GM21528 (cell line): ENCODE measurements at regions not wholly inside any gene's neighbourhood (a gene's known extent, or its start where the extent isn't known, plus 50 kb on each side); places are given as distances from the start of the nearest gene placed in this dataset.

Source experiments
- ATAC-seq: cut with Tn5 transposase; IDR thresholded peaks from one replicate; pipeline ENCODE4 v1.9.1; 2021; ENCODE audit warnings: mild to moderate bottlenecking, moderate library complexity; ENCODE audit not compliant: unreplicated experiment, low FRiP score

DNA sequence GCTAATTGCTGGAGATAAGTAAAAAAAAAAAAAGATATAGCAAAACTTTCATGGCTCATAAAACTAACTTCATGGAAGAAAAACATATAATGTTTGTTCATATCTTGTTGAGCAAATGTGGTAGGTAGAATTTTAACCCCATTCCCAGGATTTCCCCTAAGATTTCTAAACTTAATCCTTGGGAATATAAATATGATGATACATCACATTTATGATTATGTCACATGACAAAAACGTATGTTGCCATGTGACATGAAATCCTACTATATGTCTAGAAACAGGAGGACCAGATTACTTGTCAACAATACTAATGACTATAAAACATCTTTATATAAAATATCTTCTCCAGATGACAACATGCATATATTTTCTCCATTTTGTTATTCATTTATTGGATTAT is 679.0 kb upstream of the LRRC4C start:
- no peak for ATAC-seq

DNA sequence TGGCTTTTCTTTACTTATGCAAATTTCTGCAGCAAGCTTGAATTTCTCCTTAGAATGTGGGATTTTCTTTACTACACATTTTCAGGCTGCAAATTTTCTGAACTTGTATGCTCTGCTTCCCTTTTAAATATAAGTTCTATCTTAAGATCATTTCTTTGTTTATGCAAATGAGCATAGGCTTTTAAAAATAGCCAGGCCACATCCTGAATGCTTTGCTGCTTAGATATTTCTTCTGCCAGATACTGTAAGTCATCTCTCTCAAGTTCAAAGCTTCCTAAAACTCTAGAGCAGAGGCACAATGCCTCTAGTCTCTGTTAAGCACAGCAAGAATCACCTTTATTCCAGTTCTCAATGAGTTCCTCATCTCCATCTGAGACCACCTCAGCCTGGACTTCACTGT is 685.9 kb upstream of the LRRC4C start:
- ATAC-seq: no peak

DNA sequence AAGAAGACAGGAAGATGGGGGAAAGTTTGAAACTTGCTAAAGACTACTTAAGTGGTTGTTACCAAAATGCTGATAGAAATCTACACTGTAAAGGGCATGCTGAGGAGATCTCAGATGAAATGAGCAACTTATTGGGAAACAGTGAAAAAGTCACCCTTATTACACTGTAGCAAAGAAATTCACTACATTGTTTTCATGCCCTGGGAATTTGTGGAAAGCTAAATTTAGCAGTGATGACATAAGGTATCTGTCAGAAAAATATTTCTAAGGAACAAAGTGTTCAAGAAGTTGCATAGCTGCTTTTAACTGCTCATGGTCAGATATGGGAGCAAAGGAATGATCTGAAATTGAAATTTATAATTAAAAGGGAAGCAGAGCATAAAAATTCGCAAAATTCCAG is 702.4 kb upstream of the LRRC4C start:
- no peak for ATAC-seq

DNA sequence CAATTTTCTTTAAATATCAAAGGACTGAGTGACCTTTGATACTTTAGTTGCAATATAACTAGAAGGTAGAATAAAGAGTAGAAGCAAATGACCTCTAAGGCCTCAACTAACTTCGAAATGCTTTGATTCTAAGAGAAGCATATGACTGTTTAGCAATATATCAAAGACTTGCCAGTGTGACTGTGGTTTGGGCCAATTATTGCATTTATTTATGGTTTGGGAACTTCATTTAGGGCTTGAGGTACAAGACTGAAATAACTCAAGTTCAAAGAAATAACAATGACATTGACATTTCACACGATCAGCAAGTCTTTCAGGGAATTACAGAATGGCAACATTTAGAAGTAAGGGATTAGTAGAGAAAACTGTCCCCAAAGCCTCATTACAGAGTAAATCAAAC is 709.7 kb upstream of the LRRC4C start:
- ATAC-seq: no peak

DNA sequence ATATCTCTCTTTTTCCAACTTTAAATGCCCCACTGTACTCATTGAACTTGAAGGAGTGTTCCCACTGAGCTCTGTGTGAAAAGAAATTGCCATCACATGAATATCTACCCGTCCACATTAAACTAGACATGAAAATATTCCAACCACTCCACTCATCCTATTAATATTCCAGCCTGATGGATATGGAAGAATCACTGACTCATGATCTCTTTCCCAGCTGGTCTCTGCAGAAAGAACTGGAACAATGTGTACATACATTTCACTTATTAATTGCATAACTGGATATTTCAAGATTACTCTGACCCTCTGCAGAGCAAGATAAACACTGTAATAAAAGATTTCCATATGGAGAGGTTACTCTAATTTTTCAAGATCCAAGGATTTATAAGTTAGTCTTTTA is 711.1 kb upstream of the LRRC4C start:
- no peak for ATAC-seq

DNA sequence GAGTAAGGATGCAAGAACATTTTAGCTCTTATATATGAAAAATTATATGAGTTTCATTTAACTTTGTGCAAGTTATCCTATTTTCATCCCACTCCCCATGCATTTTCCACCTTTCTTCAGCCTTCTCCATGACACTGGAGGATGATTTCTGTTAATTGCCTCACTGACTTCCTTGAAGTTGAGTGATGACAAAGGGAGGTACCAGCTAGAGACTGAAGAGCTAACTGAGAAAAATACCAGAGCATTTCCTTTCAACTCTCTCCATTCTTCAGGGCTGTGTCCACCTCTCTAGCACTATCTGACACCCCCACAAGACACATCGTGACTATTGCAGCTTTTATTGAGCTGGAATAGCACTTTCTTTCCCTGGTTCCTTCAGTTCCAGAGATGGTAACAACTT is 711.6 kb upstream of the LRRC4C start:
- no peak for ATAC-seq

DNA sequence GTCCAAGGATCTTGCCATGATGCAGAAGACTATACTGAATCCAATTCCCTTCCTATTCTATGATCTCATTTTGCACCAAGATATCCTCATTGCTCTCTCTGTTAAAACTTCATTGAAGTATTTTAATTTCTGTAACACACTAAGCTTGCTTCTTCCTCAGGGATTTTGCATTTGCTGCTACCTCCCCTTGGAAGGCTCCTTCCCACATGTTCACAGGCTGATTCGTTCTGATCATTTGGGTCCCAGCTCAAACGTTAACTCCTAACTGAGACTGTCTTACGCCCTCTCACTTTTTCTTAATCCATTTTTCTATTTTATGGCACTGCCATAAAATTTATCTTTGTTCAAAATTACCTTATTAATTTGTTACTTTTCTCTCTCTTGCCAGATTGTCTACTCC is 713.0 kb upstream of the LRRC4C start:
- no peak for ATAC-seq

DNA sequence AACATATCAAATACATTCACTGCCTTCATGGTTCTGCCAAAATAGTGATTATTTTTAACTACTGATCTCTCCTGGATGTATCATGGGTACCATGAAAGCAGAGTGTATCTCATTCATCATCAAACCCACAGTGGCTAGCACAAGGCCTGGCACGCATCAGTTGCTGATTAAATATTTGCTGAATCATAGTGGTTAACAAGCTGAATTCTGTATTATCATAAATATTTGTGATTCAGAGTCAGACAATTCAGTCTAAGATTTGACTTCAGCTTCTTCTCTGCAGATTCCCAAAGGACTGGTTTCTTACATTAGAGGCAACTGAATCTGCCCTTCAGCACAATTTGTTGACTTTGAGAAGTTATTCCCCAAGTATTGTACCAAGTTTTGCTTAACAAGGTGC is 715.8 kb upstream of the LRRC4C start:
- ATAC-seq: no peak

DNA sequence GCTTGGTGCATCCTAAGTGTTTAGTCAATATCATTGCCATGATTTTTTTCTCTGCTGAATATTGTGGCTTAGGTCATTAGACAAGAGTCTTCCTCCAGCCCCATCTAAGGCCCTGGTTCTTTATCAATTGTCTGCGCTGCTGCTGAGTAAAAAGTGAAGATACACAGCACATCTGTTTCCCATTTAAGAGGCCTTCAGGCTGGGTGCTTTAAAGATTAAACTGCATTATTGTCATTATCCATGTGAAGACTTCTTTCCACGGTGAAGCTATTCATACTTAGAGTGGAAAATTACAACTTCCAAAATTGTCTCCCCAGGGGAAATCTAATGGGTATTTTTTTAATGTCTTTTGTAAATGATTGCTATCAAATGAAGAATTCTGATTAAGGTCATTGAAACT is 719.8 kb upstream of the LRRC4C start:
- no peak for ATAC-seq

DNA sequence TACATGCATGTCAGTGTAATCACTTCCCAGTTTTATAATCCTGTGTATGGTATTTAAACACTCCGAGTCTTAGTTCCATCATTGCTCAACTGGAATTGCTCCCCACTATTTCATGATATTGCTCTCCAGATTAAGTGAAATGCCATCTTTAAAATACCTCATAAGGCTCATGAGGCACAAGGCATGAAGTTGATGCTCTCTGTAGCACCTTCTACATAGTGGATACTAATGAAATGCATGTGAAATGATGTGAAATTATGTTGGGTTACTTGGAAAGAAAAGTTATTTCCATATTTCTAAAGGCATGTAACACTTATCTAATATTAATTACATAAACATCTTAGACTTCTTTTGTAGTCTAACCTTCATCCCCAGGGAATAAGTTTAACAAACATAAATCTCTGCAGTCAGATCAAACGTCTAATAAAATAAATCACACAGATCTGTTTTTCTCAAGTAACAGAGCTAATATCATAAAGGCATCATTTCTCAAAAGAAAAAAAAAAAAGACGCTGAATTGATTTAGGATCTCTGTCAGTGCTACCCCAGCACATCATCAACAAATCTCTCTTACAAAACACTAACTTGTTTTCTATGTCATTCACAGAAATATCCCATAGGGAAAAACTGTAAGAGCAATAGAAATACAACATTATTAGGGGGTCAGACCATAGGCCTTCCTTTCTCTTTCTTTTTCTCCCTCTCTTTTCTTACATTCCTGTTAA is 736.0 kb upstream of the LRRC4C start:
- no peak for ATAC-seq

DNA sequence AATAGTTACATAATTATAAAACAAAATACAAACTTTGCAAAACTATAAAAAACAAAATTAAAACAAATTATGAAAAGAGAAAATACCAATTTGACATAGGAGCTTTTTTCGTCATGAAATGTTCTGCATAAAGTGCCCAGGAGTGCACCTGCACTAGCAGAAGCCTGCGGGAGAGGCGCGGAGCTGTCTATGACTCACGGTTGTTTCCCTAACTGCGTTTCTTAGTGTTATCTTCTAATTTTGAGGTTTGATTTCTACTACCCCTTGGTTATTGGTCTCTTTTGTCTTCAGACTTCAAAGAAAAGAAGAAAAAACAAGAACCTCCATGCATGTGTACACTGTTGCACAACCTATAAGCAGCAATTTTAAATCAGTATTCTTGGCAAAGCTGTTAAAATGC is 740.9 kb upstream of the LRRC4C start:
- no peak for ATAC-seq

DNA sequence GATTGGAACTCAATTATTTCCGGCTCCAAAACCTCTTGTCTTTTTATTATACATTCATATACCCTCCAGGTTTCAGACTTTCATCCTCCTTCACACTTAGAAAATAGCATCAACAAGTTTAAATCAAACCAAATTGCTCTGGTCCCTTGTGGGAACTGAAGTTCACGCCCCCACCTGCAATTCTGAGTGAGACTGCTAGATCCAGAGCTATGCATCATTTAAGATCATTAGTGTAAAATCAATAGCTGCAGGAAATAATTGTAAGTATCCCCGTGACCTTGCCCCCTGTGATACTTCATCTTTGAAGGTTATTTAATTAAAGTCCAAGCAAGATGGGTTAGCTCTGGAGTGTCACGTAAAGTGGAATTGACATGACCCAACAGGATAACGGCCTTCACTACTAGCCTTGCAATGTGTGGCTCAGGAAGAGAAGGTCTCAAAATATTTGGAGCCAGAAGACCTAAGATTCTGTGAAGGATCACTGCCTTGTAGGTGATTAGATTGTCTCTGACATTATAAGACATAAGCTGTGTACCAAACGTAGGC is 742.2 kb upstream of the LRRC4C start:
- ATAC-seq: no peak

DNA sequence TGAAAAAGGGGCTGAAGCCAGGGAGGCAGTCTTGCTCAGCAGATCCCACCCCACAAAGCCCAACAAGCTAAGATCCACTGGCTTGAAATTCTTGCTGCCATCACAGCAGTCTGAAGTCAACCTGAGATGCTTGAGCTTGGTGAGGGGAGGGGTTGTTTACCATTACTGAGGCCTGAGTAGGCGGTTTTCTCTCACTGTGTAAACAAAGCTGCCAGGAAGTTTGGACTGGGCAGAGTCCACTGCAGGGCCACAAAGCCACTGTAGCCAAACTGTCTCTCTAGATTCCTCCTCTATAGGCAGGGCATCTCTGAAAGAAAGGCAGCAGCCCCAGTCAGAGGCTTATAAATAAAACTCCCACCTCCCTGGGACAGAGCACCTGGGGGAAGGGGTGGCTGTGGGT is 746.1 kb upstream of the LRRC4C start:
- ATAC-seq: no peak

DNA sequence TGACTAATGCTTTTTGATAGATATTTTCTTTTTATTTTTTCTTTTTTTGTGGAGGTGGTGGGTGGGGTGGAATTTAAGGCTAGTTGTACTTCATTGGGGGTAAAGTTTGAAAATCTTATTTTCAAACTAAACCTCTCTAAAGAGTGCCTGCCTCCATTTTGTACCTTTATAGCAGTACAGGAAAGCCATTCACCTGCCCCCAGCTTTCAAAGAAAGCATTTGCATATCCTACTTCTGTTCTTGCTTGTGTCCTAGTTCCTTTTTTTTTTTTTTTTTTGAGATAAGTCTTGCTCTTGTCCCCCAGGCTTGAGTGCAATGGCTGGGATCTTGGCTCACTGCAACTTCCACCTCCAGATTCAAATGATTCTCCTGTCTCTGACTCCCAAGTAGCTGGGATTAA is 766.2 kb upstream of the LRRC4C start:
- no peak for ATAC-seq

DNA sequence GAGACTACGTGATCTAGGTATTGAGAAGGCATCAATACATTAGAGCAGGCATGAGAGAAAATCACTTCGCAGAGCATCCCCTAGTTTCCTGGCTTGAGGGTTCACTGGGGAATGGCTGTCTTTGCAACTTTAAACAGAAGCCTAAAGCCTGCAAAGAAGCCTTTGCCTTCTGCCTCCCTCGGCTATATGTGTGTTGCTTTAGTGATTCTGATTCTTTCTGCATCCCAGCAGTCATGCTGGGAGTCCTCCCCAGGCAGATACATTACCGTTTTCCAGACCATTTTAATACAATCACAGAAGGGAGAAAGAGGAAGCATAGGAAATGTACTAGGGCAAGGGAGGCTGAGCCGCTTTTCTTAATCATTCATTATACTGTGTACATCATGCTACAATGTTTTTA is 773.2 kb upstream of the LRRC4C start:
- ATAC-seq: no peak

DNA sequence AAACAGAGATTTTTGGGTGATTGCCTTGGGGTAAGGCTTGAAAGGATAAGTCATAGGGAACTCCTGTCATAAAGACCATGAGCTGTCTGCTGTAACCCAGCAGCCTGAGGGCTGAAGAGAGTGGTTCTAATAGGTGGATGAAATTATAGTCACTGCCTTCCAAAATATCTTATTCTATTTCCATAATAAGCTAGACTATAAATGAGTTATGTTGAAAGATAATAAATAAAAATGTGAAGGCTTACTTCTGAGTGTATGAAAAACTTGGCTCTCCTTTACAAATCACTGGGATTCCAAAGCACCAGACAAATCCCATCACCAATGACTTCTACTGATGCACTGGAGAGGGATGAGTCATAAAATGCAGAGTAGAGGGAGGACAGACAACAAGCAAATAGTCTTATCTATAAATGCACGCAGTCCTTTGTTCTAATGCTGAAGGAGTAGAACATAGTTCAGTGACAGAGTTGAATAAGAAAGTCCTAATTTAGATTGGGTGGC is 775.0 kb upstream of the LRRC4C start:
- no peak for ATAC-seq

DNA sequence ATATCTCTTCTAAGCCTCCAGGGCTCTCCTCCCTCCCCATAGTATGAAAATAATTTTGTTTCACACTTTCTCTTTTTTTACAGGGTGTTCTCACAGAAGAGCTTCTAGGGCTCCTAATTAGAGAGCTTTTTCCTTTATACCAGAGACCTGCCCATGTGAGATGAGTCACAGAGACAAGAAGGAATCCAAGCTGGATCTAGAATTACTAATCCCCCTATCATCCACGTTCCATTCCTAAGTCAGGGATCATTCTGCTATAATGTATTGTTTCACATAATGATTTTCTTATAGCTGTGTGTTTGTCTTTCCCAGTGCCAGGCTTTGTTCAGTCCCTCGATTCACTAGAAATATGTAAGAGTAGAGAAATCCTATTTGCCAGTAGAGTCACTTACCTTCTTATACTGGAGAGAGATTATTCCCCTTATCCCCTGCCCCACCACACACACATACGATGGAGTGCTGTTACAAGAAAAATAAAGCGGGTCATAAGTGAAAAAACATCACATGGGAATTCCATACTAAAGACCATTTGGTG is 778.3 kb upstream of the LRRC4C start:
- no peak for ATAC-seq

DNA sequence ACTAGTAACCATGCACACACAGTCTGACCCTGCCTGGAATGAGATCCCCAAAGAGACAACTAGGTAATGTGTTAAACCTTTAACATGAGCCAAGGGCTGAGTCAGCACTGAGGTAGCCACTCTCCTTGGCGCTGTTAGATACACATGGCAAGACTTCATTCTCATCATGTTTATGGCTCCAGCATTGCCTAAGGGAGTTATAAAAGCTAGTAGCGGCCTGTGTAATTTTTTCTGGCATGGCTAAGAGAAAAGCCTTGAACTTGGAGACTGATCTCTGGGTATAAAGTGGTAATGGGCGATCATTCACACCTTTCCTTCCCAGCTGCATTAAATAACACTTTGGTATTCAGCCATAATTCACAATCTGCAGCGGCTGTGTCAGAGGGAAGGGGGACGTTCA is 779.7 kb upstream of the LRRC4C start:
- ATAC-seq: no peak

DNA sequence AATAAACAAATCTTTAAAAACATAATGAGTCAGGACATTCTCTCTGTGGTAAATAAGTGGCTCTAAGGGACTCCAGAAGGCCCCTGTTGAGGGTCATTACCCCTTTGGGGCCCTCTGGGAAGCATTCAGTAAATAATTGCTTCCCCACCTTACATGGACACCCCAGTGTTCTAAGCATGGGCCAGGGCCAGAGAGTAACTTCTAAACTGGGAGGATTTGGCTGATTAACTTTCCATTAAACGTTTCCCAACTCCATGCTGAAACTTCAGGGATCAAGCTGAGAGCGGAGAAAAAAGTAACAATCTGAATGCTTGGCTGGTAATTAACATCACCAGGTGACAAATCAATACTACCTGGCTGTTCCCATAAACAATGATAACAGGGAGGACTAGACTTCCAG is 783.9 kb upstream of the LRRC4C start:
- ATAC-seq: no peak

DNA sequence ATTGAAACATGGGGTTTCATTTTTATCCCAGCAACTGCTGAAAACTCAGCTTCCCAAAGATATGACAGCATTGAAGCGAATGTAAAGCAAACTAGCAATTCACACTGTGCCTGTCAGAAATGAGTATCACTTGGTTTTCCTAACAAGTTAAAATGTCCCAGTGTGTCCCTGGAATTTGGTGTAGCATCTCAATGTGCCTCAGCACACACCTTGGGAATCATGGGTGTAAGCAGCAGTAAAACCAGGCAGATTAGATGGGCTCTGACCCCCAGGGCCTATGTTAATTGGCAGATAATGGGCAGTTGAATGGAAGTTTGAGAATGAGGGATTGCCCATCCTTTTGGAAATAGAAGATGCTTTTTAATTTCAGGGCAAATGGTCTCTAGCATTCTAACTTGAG is 784.9 kb upstream of the LRRC4C start:
- no peak for ATAC-seq

DNA sequence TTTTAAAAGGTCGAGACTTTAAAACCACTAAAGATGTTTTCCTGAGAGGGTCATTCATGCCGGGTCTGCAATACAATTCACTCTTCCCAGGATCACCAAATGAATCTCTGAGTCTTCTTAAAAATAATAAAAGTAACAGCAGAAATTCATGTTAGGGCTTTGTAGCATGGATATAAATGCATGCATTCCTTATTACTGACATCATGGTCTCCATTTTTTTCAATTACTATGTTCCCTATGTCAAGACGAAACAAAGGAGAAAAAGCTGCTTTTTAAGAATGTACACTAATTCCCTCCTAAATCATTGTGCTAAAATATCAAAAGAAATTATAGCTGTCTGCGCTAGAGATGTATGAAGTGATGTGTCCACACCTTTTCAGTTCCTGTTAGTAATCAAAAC is 789.9 kb upstream of the LRRC4C start:
- ATAC-seq: no peak

DNA sequence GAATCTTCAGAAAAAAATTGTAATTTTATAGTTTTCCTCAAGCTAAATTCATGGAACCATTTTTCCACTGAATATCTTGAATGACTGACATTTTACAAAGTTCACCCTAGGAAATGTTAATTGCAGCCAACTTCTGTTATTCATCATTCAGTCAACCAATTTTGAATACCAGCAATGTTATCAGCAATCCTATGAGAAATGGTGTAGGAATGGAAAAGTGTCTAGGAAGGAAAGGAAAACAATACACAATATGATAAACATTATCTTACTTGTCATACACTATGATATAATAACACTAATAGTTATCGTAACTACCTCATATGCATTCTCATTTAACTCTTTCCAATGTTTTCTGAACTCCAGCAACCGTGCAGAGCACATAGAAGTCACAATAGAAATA is 790.5 kb upstream of the LRRC4C start:
- ATAC-seq: no peak
